Hepatocyte (in vitro differentiated cells): ENCODE measurements at regions not wholly inside any gene's neighbourhood (a gene's known extent, or its start where the extent isn't known, plus 50 kb on each side); places are given as distances from the start of the nearest gene placed in this dataset.

Experiments used
- CTCF ChIP-seq: fragments of 200-600 bp; sonication (generic); IDR thresholded peaks from 2 replicates; pipeline ENCODE4 v1.5.1; 2016; ENCODE audit warnings: antibody characterized with exemption, mild to moderate bottlenecking; ENCODE audit not compliant: poor library complexity
- EZH2phosphoT487 ChIP-seq: fragments of 200-600 bp; sonication (generic); IDR thresholded peaks from one replicate; pipeline ENCODE4 v1.6.1; 2018; ENCODE audit warnings: antibody characterized with exemption, mild to moderate bottlenecking, low read depth, moderate library complexity; ENCODE audit not compliant: unreplicated experiment, severe bottlenecking

DNA sequence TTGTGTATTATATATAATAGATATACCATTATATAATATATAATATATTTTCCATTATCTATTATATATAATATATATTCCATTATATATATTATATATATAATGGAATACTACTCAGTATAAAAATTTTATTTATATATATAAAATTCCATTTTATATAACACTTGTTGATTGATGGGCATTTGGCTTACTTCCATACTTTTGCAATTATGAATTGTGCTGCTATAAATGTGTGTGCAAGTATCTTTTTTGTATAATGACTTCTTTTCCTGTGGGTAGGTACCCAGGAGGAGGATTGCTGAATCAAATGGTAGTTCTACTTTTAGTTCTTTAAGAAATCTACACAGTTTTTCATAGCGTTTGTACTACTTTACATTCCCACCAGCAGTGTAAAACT lies 1211.1 kb downstream of the NCAM2 start:
- TF ChIP-seq CTCF (no peak), EZH2phosphoT487 (no peak)
